ENCODE measurements at regions not wholly inside any gene's neighbourhood (a gene's known extent, or its start where the extent isn't known, plus 50 kb on each side); places are given as distances from the start of the nearest gene placed in this dataset.

- ATAC-seq: no peak
- Histone ChIP-seq H3K36me3 (ENCODE audit: insufficient read depth in 1 of 2, low read depth in 1 of 2) (no peaks in the 10 kb centered on the region), H3K4me1 (no peaks in the 10 kb centered on the region), H3K27me3 (ENCODE audit: insufficient read depth in 3 of 3, low read length in 2 of 3) (peaks cover 0 to 5% (median 5%) of the 10 kb centered on the region in 3 donors), H3K4me3 (no peak overlapping the region), H3K27ac (no peak overlapping the region), H3K9me3 (peaks cover 4% of the 10 kb centered on the region)
- DNase-seq: peak in 1 of 2 donors; percentile 42
- WGBS, 3 donors: 82 to 85% (median 84%) methylated on average over 27 to 32 of the region's 32 CpGs
- intact Hi-C loops (cut with DNase I): no loop called here
- TF ChIP-seq CTCF (IDR thresholded peaks at IDR 0.05): no peak
Measured at GRCh38 chr22:48332438-48333322, 1495.0 kb downstream of the BRD1 start.

GRCh38 chr22:48331691-48332220 is 1495.9 kb downstream of the BRD1 start:
- no peak for DNase-seq
- no peak for TF ChIP-seq CTCF (IDR thresholded peaks at IDR 0.05)
- H3K27ac ChIP-seq: no peak overlapping the region
- no peaks in the 10 kb centered on the region for H3K36me3 ChIP-seq (ENCODE audit: insufficient read depth in 1 of 2, low read depth in 1 of 2)
- no peak overlapping the region for H3K4me3 ChIP-seq
- H3K27me3 ChIP-seq (ENCODE audit: insufficient read depth in 3 of 3, low read length in 2 of 3): peaks cover 0 to 4% (median 3%) of the 10 kb centered on the region in 3 donors
- intact Hi-C loops (cut with DNase I): no loop called here
- H3K4me1 ChIP-seq: no peaks in the 10 kb centered on the region
- 73 to 75% (median 73%) methylated on average over 8 to 12 of the region's 12 CpGs for WGBS, 3 donors
- H3K9me3 ChIP-seq: peaks cover 4% of the 10 kb centered on the region
- no peak for ATAC-seq

- no peak for DNase-seq
- WGBS, 3 donors: 69 to 80% (median 77%) methylated on average over 9 of the region's 9 CpGs
Measured at GRCh38 chr22:48331266-48331665, 1496.4 kb downstream of the BRD1 start.

DNA sequence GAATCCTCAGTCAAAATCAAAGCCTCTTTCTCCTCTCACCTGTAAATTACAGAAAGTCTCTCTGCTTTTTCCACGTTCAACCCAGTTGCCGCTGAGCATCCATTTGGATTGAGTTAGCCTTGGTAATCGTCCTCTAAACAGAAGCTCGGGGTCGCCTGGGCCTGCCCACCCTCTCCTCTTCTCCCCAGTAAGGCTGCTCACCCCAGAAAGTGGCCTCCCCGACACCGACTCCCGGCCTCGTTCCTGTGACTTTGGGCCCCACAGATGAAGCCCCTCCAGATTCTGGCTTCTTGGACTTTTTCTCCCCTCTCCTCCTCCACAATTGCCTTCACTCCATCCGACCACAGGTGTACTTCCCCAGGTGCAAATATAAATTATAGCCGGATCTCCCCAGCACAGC is 1500.0 kb downstream of the BRD1 start:
- 77 to 86% (median 79%) methylated on average over 11 of the region's 11 CpGs for WGBS, 3 donors
- no peaks in the 10 kb centered on the region for H3K4me1 ChIP-seq
- peak in 1 of 2 donors; percentile 9 for DNase-seq
- TF ChIP-seq CTCF (IDR thresholded peaks at IDR 0.05): no peak
- H3K4me3 ChIP-seq: no peak overlapping the region
- H3K9me3 ChIP-seq: peaks cover 4% of the 10 kb centered on the region
- intact Hi-C loops (cut with DNase I): no loop called here
- H3K27me3 ChIP-seq (ENCODE audit: insufficient read depth in 3 of 3, low read length in 2 of 3): no peaks in the 10 kb centered on the region
- H3K36me3 ChIP-seq (ENCODE audit: insufficient read depth in 1 of 2, low read depth in 1 of 2): no peaks in the 10 kb centered on the region
- H3K27ac ChIP-seq: no peak overlapping the region
- no peak for ATAC-seq

More at GRCh38 chr22:48331266-48331665, 1496.4 kb downstream of the BRD1 start:
- Histone ChIP-seq H3K4me1 (no peaks in the 10 kb centered on the region), H3K9me3 (peaks cover 4% of the 10 kb centered on the region), H3K4me3 (no peak overlapping the region), H3K36me3 (ENCODE audit: insufficient read depth in 1 of 2, low read depth in 1 of 2) (no peaks in the 10 kb centered on the region), H3K27me3 (ENCODE audit: insufficient read depth in 3 of 3, low read length in 2 of 3) (peaks cover 0 to 3% (median 0%) of the 10 kb centered on the region in 3 donors), H3K27ac (no peak overlapping the region)
- TF ChIP-seq CTCF (IDR thresholded peaks at IDR 0.05): no peak
- intact Hi-C loops (cut with DNase I): no loop called here
- no peak for ATAC-seq

All from psoas muscle (tissue), 7 donors.